Mesothelial cell of epicardium (in vitro differentiated cells): ENCODE measurements at regions not wholly inside any gene's neighbourhood (a gene's known extent, or its start where the extent isn't known, plus 50 kb on each side); places are given as distances from the start of the nearest gene placed in this dataset.

Experiments used
- DNase-seq, 2 experiments: peaks; one replicate each; pipeline ENCODE4 v3.0.0; 2021; ENCODE audit warnings: low spot score in 2 of 2; ENCODE audit not compliant: unreplicated experiment in 2 of 2
- H3K27ac Mint-ChIP-seq: 2 replicates; pipeline ENCODE4 v1.8.0; 2021; ENCODE audit warnings: mixed read lengths
- H3K27me3 Mint-ChIP-seq: 2 replicates; pipeline ENCODE4 v1.8.0; 2021; ENCODE audit warnings: low read depth, mixed read lengths
- H3K36me3 Mint-ChIP-seq: 2 replicates; pipeline ENCODE4 v1.8.0; 2021; ENCODE audit warnings: mixed read lengths
- H3K4me1 Mint-ChIP-seq: 2 replicates; pipeline ENCODE4 v1.8.0; 2021; ENCODE audit warnings: mixed read lengths
- H3K4me3 Mint-ChIP-seq: 2 replicates; pipeline ENCODE4 v1.8.0; 2021; ENCODE audit warnings: mild to moderate bottlenecking, moderate library complexity, mixed read lengths
- H3K9me3 Mint-ChIP-seq: 2 replicates; pipeline ENCODE4 v1.8.0; 2021; ENCODE audit warnings: mixed read lengths
- TF ChIP-seq, protein P1 (sequence below): fragments of 200-600 bp; sonication (generic); IDR thresholded peaks from one replicate; pipeline ENCODE4 v1.5.0; 2021; ENCODE audit warnings: antibody characterized with exemption; ENCODE audit not compliant: unreplicated experiment

- DNase-seq = no peak
- no peak overlapping the region for H3K4me3 Mint-ChIP-seq
- H3K9me3 Mint-ChIP-seq = no peaks in the 10 kb centered on the region
Measured at GRCh38 chr20:21812379-21812778, 106.9 kb downstream of the PAX1 start.

DNA sequence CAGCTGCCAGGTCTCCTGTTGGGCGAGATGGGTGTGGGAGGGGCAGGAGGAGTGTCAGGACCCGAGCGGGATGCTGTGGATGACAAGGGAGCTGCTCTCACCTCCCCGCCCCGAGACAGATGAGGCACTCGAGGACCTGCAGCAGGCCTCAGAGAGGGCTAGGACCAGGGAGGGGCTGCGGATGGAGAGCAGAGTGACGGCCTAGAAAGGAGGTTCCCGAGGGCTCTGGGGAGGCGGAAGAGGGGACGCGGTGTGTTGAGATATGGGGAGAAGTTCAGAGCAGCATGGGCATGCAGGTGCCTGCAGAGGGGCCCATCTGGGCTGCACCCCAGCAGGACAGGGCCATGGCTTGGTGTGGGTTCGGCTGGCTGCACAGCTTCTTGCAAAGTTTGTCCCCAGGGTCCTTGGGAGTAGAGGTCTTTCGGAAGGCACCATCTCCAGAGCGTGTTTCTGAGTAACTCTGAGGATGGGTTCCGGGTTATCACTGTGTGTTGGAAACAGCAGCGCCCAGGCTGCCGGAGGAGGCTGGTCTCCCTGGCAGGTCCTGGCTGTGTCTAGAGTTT, 104.6 kb downstream of the PAX1 start:
- no peaks in the 10 kb centered on the region for H3K4me1 Mint-ChIP-seq
- no peaks in the 10 kb centered on the region for H3K9me3 Mint-ChIP-seq
- no peak for DNase-seq
- no peaks in the 10 kb centered on the region for H3K36me3 Mint-ChIP-seq
- peaks cover 64% of the 10 kb centered on the region for H3K27me3 Mint-ChIP-seq
- H3K4me3 Mint-ChIP-seq = no peak overlapping the region
- H3K27ac Mint-ChIP-seq = no peak overlapping the region
- TF ChIP-seq, protein P1, sequence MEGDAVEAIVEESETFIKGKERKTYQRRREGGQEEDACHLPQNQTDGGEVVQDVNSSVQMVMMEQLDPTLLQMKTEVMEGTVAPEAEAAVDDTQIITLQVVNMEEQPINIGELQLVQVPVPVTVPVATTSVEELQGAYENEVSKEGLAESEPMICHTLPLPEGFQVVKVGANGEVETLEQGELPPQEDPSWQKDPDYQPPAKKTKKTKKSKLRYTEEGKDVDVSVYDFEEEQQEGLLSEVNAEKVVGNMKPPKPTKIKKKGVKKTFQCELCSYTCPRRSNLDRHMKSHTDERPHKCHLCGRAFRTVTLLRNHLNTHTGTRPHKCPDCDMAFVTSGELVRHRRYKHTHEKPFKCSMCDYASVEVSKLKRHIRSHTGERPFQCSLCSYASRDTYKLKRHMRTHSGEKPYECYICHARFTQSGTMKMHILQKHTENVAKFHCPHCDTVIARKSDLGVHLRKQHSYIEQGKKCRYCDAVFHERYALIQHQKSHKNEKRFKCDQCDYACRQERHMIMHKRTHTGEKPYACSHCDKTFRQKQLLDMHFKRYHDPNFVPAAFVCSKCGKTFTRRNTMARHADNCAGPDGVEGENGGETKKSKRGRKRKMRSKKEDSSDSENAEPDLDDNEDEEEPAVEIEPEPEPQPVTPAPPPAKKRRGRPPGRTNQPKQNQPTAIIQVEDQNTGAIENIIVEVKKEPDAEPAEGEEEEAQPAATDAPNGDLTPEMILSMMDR = no peak

More at GRCh38 chr20:21812379-21812778, 106.9 kb downstream of the PAX1 start:
- no peaks in the 10 kb centered on the region for H3K36me3 Mint-ChIP-seq
- TF ChIP-seq, protein P1 = no peak
- no peak overlapping the region for H3K27ac Mint-ChIP-seq
- H3K4me1 Mint-ChIP-seq = no peaks in the 10 kb centered on the region
- H3K27me3 Mint-ChIP-seq = peaks cover 41% of the 10 kb centered on the region

DNA sequence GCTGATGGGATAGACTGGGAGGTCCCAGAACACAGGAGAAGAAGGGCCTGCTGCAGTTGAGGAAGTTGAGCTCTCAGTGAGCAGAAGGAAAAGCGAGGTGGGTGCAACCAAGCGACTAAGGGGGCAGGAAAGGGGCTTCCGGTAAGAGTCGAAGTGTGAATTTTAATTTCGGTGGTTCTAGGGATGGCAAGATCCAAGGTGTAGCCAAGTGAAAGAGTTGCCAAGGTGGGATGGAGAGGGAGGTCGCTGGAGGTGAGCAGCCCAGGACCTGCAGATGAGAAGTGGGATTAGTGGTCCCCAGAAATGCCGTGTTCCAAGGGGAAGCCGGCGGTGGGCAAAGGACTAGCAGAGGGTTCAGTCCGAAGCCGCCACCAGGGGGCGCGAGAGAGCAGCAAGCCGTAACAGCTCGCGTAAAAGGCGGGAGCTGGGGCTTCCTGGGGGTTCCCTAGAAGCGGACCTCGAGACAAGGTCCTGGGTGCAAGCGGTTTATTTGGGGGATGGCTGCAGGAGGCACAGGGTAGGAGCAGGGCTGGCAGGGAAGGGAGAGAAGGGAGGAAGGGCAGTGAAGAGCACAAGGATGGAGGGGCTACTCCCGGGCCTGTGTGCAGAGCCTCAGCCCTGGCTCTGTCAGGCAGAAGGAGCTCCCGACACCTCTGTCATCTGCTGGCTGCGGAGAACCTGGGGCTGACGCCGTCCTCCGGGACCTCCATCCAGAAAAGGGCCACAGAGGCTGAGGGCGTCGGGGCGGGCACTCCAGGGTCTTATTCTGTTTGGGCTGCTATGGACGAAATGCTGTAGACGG, 103.6 kb downstream of the PAX1 start:
- Mint-ChIP-seq H3K4me3 (no peak overlapping the region), H3K36me3 (no peaks in the 10 kb centered on the region), H3K27me3 (peaks cover 71% of the 10 kb centered on the region), H3K9me3 (no peaks in the 10 kb centered on the region), H3K4me1 (no peaks in the 10 kb centered on the region), H3K27ac (no peak overlapping the region)
- DNase-seq = peak; percentile 59 to 78
- TF ChIP-seq, protein P1 = peak; percentile 96

- Mint-ChIP-seq H3K4me1 (no peaks in the 10 kb centered on the region), H3K27ac (no peak overlapping the region), H3K9me3 (no peaks in the 10 kb centered on the region), H3K27me3 (peaks cover 70% of the 10 kb centered on the region), H3K36me3 (no peaks in the 10 kb centered on the region), H3K4me3 (no peak overlapping the region)
- no peak for DNase-seq
- TF ChIP-seq, protein P1 = no peak
Measured at GRCh38 chr20:21808139-21808538, 102.7 kb downstream of the PAX1 start.

GRCh38 chr20:21804802-21805201, 99.3 kb downstream of the PAX1 start:
- H3K4me3 Mint-ChIP-seq = no peak overlapping the region
- no peaks in the 10 kb centered on the region for H3K4me1 Mint-ChIP-seq
- H3K27ac Mint-ChIP-seq = no peak overlapping the region
- DNase-seq = no peak
- no peaks in the 10 kb centered on the region for H3K9me3 Mint-ChIP-seq
- H3K36me3 Mint-ChIP-seq = no peaks in the 10 kb centered on the region
- TF ChIP-seq, protein P1 = no peak
- H3K27me3 Mint-ChIP-seq = peaks cover 72% of the 10 kb centered on the region
